CD4-positive, alpha-beta T cell treated with Interleukin-6 for 4 hours (primary cell): ENCODE measurements at regions not wholly inside any gene's neighbourhood (a gene's known extent, or its start where the extent isn't known, plus 50 kb on each side); places are given as distances from the start of the nearest gene placed in this dataset.
"Not testable (repeated sequence)": the region's sequence is repeated elsewhere in the genome, so short reads cannot be mapped to it uniquely, and the experiment has no call there.

ENCODE experiments used
- DNase-seq: peaks from one replicate; pipeline ENCODE4 v3.0.0-alpha.2; 2020; ENCODE audit warnings: mixed read lengths

DNA sequence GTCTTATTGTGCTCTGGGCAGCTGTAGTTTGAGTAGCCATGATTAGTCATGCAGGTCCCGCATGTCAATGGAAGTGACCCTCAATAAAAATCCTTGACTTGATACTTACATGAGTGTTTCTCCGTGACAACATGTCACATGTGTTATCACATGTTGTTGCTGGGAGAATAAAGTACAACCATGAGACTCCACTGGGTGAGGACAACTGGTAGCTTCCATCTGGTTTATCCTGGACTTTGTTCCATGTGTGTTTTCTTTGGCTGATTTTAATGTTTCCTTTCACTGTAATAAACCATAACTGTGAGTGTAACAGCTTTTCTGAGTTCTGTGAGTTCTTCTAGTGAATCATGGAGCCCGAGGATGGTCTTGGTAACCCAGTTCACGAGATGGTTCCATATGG, 63.1 kb upstream of the NDN start:
- DNase-seq: no peak

DNA sequence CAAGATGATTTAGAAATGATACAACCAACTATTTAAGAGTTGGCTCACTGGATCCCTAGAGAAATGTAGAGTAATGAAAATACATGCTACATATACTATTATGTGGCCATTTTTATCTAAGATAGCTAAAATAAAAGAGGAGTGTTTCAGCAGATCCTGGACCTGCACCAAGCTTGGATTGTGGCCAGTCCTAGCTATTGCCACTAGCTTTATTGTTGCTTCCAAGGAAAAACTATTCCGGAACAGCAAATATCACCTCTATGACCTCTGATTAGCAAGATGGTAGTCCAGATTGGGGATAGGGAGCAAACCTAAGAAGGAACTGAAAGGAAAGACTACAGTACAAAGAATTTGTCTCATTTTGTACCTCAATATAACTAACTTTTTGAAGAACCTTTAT, 63.7 kb upstream of the NDN start:
- DNase-seq: no peak

DNA sequence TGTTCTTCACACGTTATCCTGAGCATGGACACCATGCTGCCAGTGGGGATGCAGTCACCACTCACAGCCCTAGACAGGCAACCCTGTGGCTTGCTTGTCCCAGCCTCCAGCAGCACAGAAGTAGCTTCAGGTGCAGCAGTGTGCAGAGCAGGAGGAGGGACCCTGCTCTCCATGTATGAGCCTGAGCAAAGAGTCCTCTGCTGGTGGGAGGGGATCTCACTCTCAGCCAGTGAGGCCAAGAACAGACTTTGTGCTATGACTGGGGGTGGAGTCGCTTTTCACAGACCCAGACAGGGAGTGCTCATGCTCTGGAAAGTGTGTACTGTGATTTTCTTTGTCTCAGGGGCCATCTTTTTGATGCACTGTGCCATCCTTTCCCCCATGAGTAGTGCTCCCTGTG, 66.1 kb upstream of the NDN start:
- DNase-seq: no peak

DNA sequence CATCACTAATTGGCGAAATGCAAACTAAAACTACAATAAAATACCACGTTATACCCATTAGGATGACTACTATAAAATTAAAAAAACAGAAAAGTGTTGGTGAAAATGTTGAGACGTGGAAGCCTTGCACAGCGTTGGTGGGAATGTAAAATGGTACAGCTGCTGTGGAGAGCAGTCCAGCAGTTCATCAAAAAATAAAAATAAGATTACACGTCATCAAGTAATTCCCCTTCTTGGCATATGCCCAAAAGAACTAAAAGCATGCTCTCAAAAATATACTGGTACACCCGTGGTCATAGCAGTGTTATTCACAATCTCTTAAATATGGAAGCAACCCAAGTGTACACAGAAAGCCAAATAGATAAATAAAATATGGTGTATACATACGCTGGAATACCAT, 71.8 kb upstream of the NDN start:
- no peak for DNase-seq

- DNase-seq: no peak
These were observed 72.9 kb upstream of the NDN start for GRCh38 chr15:23760024-23760423.

DNA sequence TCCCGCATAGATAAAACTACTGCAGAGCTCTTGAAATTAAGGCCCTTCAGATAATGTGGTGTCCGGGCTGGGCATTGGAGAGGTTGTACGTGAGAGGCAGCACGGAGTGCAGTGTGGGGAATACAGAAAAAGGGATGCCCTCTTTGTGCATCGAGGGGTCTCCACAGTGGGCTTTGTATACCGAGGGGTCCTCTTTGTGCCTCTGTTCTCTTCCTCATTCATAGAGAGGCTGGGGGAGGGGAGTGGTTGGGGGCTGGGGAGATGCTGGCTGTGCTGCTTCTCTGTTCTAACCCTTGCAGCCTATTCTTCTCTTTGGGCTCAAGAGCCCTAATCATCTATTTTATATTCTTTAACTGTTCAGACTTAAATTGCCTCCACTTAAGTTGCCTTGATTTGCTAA, 74.3 kb upstream of the NDN start:
- DNase-seq: no peak

GRCh38 chr15:23762026-23762425, 74.9 kb upstream of the NDN start:
- no peak for DNase-seq

- no peak for DNase-seq
These were observed 75.9 kb upstream of the NDN start for GRCh38 chr15:23763021-23763420.

GRCh38 chr15:23764306-23764705, 77.2 kb upstream of the NDN start:
- DNase-seq: no peak

DNA sequence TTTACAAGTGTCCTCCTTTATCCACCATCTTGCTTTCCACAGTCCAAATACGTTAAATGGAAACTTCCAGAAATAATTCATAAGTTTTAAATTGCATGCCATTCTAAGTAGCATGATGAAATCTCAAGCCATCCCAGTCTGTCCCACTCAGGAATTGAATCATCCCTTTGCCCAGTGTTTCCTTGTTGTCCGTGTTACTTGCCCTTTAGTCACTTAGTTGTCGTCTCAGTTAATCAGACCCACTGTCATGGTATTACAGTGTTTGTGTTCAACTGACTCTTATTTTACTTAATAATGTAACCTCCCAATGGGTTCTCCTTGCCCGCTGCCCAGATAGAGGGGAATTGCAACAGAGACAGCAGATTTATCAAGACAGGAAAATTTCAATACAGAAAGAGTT, 77.6 kb upstream of the NDN start:
- no peak for DNase-seq

- not testable (repeated sequence) for DNase-seq
These were observed 79.7 kb upstream of the NDN start for GRCh38 chr15:23766779-23767178.

- no peak for DNase-seq
These were observed 86.0 kb upstream of the NDN start for GRCh38 chr15:23773093-23773492.

GRCh38 chr15:23787346-23788105, 100.4 kb upstream of the NDN start:
- DNase-seq: no peak

DNA sequence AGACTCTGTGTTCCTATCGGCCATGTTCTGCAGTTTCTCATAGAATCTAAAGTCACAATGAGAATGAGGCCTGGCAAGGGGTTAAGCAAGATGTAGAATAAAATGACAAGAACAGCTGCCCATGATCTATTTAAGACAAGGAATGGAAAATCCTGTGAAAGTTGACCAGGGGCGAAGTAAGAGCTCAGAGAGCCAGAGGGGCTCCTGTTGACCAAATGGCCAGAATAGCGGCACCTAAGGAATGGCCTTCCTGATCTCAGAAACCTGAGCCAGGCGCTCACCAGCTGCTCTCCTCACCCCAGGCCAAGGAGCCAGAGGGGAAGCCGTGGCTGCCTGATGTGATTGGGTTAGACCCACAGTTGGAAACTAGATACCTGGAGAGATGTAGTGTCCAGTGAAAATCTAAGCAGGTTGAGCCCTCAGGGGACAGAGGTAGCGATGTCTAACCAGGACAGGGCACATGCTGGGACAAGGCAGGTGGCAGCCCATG, 106.1 kb upstream of the NDN start:
- DNase-seq: no peak

- DNase-seq: no peak
These were observed 110.8 kb upstream of the NDN start for GRCh38 chr15:23797747-23798446.

- DNase-seq: no peak
These were observed 114.8 kb upstream of the NDN start for GRCh38 chr15:23801881-23802280.

DNA sequence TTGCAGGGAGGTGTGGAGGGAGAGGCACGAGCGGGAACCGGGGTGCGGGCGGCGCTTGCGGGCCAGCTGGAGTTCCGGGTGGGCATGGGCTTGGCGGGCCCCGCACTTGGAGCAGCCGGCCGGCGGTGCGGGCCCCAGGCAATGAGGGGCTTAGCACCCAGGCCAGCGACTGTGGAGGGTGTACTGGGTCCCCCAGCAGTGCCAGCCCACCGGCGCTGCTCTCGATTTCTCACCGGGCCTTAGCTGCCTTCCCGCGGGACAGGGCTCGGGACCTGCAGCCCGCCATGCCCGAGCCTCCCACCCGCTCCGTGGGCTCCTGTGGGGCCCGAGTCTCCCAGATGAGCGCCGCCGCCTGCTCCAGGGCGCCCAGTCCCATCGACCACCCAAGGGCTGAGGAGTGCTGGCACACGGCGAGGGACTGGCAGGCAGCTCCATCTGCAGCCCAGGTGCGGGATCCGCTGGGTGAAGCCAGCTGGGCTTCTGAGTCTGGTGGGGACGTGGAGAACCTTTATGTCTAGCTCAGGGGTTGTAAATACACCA, 115.9 kb upstream of the NDN start:
- DNase-seq: not testable (repeated sequence)

- DNase-seq: no peak
These were observed 119.9 kb upstream of the NDN start for GRCh38 chr15:23806980-23807379.

- DNase-seq: no peak
These were observed 136.4 kb upstream of the NDN start for GRCh38 chr15:23823508-23823907.

- no peak for DNase-seq
These were observed 141.7 kb upstream of the NDN start for GRCh38 chr15:23828786-23829185.

GRCh38 chr15:23835953-23836352, 148.8 kb upstream of the NDN start:
- no peak for DNase-seq

DNA sequence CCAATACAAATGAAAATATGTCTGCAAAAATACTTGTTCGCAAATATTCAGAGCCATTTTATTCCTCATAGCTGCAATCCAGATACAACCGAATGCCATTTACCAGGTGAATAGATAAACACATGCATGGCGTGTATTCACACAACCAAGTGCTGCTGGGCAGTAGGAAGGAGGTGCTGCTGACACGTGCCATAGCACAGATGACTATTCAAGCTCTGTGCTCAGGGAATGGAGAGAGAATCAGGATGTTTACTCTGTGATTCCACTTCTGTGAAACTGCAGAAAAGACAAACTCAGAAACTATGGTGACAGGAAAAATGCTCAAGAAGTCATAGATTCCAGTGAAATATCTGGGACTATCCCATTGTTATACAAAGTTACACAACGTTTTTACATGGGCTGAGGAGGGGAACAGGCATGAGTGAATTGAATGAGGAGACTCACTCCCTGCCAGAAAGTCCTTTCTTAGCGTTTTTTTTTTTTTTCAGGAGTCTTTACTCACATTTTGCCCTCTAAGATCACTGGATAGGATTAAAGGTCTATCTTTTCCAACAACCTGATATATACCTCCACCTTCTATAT, 152.9 kb upstream of the NDN start:
- no peak for DNase-seq

- no peak for DNase-seq
These were observed 159.1 kb upstream of the NDN start for GRCh38 chr15:23846218-23846617.

GRCh38 chr15:23850666-23851065, 163.6 kb upstream of the NDN start:
- DNase-seq: no peak
